IMR-90 (cell line): ENCODE measurements at regions not wholly inside any gene's neighbourhood (a gene's known extent, or its start where the extent isn't known, plus 50 kb on each side); places are given as distances from the start of the nearest gene placed in this dataset.

Experiments
- ATAC-seq: fragments of 200-7000 bp; cut with Tn5 transposase; 2 replicates; pipeline ENCODE4 v1.9.1; 2020; ENCODE audit warnings: low read depth, mild to moderate bottlenecking, moderate library complexity
- BruUV-seq: library from RNA; stranded (reverse); fragments of 400-500 nt; replicated peaks from 2 replicates; lab custom pipeline; 2021; lab: Mats Ljungman, UMichigan
- CTCF ChIA-PET: fragments of 300-600 bp; formaldehyde crosslinking; extraction: SDS; loops from one replicate; lab custom pipeline; 2021; ENCODE audit warnings: antibody characterized with exemption; lab: Yijun Ruan, JAX
- POLR2A ChIA-PET: fragments of 300-600 bp; sonication (Branson Sonifier 250); formaldehyde crosslinking; loops from one replicate; lab custom pipeline; 2022; ENCODE audit warnings: antibody characterized with exemption; ENCODE audit not compliant: unreplicated experiment; lab: Charles Lee
- DNase-seq: peaks from one replicate; pipeline ENCODE4 v3.0.0; 2013
- H2AFZ ChIP-seq: replicated peaks from 2 replicates; pipeline ENCODE3; 2013; ENCODE audit warnings: low read length, mild to moderate bottlenecking; ENCODE audit not compliant: poor library complexity
- H2AK5ac ChIP-seq: 2 replicates; pipeline ENCODE4 v1.6.1; 2013; ENCODE audit warnings: low read depth, low read length, inconsistent platforms
- H2AK9ac ChIP-seq: replicated peaks from 2 replicates; pipeline ENCODE3; 2013; ENCODE audit warnings: mild to moderate bottlenecking, low read depth, low read length, moderate library complexity; ENCODE audit not compliant: poor library complexity
- H2BK120ac ChIP-seq: 2 replicates; pipeline ENCODE4 v1.6.1; 2013; ENCODE audit warnings: low read depth, low read length, inconsistent platforms
- H2BK15ac ChIP-seq: 3 replicates; pipeline ENCODE4 v1.6.1; 2013; ENCODE audit warnings: low read depth, low read length, inconsistent platforms
- H2BK20ac ChIP-seq: 2 replicates; pipeline ENCODE4 v1.6.1; 2013; ENCODE audit warnings: low read depth, mild to moderate bottlenecking, inconsistent platforms, low read length, moderate library complexity
- H2BK5ac ChIP-seq: 2 replicates; pipeline ENCODE4 v1.6.1; 2013; ENCODE audit warnings: mild to moderate bottlenecking, low read depth, low read length, inconsistent platforms; ENCODE audit not compliant: poor library complexity, severe bottlenecking
- H3K14ac ChIP-seq: replicated peaks from 2 replicates; pipeline ENCODE4 v1.6.1; 2013; ENCODE audit warnings: low read depth, low read length, inconsistent platforms
- H3K18ac ChIP-seq: 2 replicates; pipeline ENCODE4 v1.6.1; 2013; ENCODE audit warnings: low read depth, low read length, control low read depth
- H3K23ac ChIP-seq: 2 replicates; pipeline ENCODE4 v1.6.1; 2013; ENCODE audit warnings: low read depth, low read length, inconsistent platforms
- H3K27ac ChIP-seq: 2 replicates; pipeline ENCODE4 v1.5.1; 2013; ENCODE audit warnings: mild to moderate bottlenecking, control low read depth, low read length; ENCODE audit not compliant: insufficient read depth
- H3K27me3 ChIP-seq: 2 replicates; pipeline ENCODE4 v1.6.1; 2013; ENCODE audit warnings: low read length; ENCODE audit not compliant: control insufficient read depth, insufficient read depth
- H3K36me3 ChIP-seq: 2 replicates; pipeline ENCODE4 v1.6.1; 2013; ENCODE audit warnings: low read length, mixed read lengths; ENCODE audit not compliant: control insufficient read depth, insufficient read depth
- H3K4ac ChIP-seq: 2 replicates; pipeline ENCODE4 v1.6.1; 2013; ENCODE audit warnings: low read depth, low read length, inconsistent platforms
- H3K4me1 ChIP-seq: 2 replicates; pipeline ENCODE4 v1.6.1; 2013; ENCODE audit warnings: low read length, mixed read lengths; ENCODE audit not compliant: control insufficient read depth, insufficient read depth
- H3K4me2 ChIP-seq: 2 replicates; pipeline ENCODE4 v1.6.1; 2013; ENCODE audit warnings: low read depth, mild to moderate bottlenecking, control low read depth, low read length, moderate library complexity
- H3K4me3 ChIP-seq: 2 replicates; pipeline ENCODE4 v1.5.1; 2013; ENCODE audit warnings: low read depth, mild to moderate bottlenecking, control low read depth, low read length, moderate library complexity; ENCODE audit not compliant: insufficient read depth
- H3K56ac ChIP-seq: 2 replicates; pipeline ENCODE4 v1.6.1; 2013; ENCODE audit warnings: low read length, inconsistent platforms; ENCODE audit not compliant: insufficient read depth; ENCODE audit errors: extremely low read depth
- H3K79me1 ChIP-seq, 2 experiments: 2 replicates each; pipeline ENCODE4 v1.6.1; 2013; ENCODE audit warnings: low read length in 2 of 2, inconsistent platforms in 1 of 2, low read depth in 1 of 2
- H3K9ac ChIP-seq: 2 replicates; pipeline ENCODE4 v1.6.1; 2013; ENCODE audit warnings: low read depth, low read length, control low read depth
- H3K9me1 ChIP-seq: 2 replicates; pipeline ENCODE4 v1.6.1; 2013; ENCODE audit warnings: low read length, inconsistent platforms; ENCODE audit not compliant: insufficient read depth
- H3K9me3 ChIP-seq: 2 replicates; pipeline ENCODE4 v1.6.1; 2013; ENCODE audit warnings: low read length; ENCODE audit not compliant: control insufficient read depth, insufficient read depth
- H4K20me1 ChIP-seq: 2 replicates; pipeline ENCODE4 v1.6.1; 2013; ENCODE audit warnings: low read length, inconsistent platforms; ENCODE audit not compliant: insufficient read depth
- H4K5ac ChIP-seq: 2 replicates; pipeline ENCODE4 v1.6.1; 2013; ENCODE audit warnings: mild to moderate bottlenecking, low read depth, low read length, control low read depth
- H4K8ac ChIP-seq, 2 experiments: 2 replicates each; pipeline ENCODE4 v1.6.1; 2013; ENCODE audit warnings: low read depth in 2 of 2, low read length in 2 of 2, control low read depth in 1 of 2, inconsistent platforms in 1 of 2
- H4K91ac ChIP-seq: 2 replicates; pipeline ENCODE4 v1.6.1; 2013; ENCODE audit warnings: low read depth, low read length, inconsistent platforms; ENCODE audit not compliant: insufficient read depth
- BHLHE40 ChIP-seq: fragments of 150-350 bp; IDR thresholded peaks from 2 replicates; pipeline ENCODE4 v1.6.1; 2016; ENCODE audit warnings: mild to moderate bottlenecking, low read depth, low read length
- CHD1 ChIP-seq: IDR thresholded peaks from 2 replicates; pipeline ENCODE4 v1.6.1; 2012; ENCODE audit warnings: low read depth, low read length, improper control_type of control experiment
- ELK1 ChIP-seq: fragments of 150-350 bp; IDR thresholded peaks from 2 replicates; pipeline ENCODE4 v1.6.1; 2016; ENCODE audit warnings: low read depth, mild to moderate bottlenecking, low read length, moderate library complexity, borderline replicate concordance
- FOS ChIP-seq: fragments of 150-350 bp; IDR thresholded peaks from 2 replicates; pipeline ENCODE4 v1.6.1; 2016; ENCODE audit warnings: low read depth, low read length
- MXI1 ChIP-seq: IDR thresholded peaks from 2 replicates; pipeline ENCODE4 v1.6.1; 2012; ENCODE audit warnings: low read depth, mild to moderate bottlenecking, low read length, moderate library complexity, borderline replicate concordance
- RCOR1 ChIP-seq: IDR thresholded peaks from 2 replicates; pipeline ENCODE4 v1.6.1; 2012; ENCODE audit warnings: mild to moderate bottlenecking, low read length, improper control_type of control experiment; ENCODE audit not compliant: insufficient replicate concordance
- SMC3 ChIP-seq: fragments of 150-350 bp; IDR thresholded peaks from 2 replicates; pipeline ENCODE4 v1.6.1; 2016; ENCODE audit warnings: low read depth, mild to moderate bottlenecking, antibody characterized with exemption, low read length, moderate library complexity
- USF2 ChIP-seq: fragments of 150-350 bp; IDR thresholded peaks from 2 replicates; pipeline ENCODE4 v1.6.1; 2017; ENCODE audit warnings: mild to moderate bottlenecking, antibody characterized with exemption, low read length, low read depth
- dilution Hi-C: fragments of 300-500 bp; cut with HindIII; formaldehyde crosslinking; loops from one replicate; pipeline ENCODE4 v1.14.3; 2018; ENCODE audit warnings: low sequenced_read_pairs; ENCODE audit not compliant: unreplicated experiment
- in situ Hi-C: fragments of 300-500 bp; cut with MboI; formaldehyde crosslinking; loops from 3 replicates; pipeline ENCODE4 v1.14.3; 2019; ENCODE audit warnings: low sequenced_read_pairs, inconsistent platforms, mixed read lengths
- intact Hi-C: fragments of 100-400 bp; cut with micrococcal nuclease; formaldehyde crosslinking; loops from 2 replicates; pipeline ENCODE4 v1.10.0; 2022

DNA sequence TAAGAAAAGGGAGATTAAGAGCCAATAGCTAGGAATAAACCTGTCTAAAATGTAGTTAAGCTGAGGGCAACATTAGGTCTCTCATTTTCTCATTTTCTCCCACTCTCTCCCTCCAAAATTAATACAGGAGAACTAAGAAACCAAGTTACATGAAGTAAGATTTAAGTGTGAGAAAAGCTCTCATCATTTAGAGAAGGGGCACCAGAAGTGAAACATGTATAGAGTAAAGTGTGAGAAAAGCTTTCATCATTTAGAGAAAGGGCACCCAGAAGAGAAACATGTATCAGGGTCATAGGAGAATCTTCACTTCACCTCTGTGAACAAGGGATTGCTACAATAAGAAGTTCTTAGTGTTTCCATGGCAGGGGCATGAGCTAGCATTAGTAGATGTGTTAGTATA is 132.4 kb upstream of the CNTN1 start:
- H2AK5ac ChIP-seq, result no peak overlapping the region
- H3K4me2 ChIP-seq, result no peak overlapping the region
- no peak overlapping the region for H3K23ac ChIP-seq
- POLR2A ChIA-PET, result no interaction called here
- H3K4me3 ChIP-seq, result no peak overlapping the region
- no peak overlapping the region for H3K18ac ChIP-seq
- no peak overlapping the region for H2BK120ac ChIP-seq
- no peak overlapping the region for H4K91ac ChIP-seq
- no TSS peak for BruUV-seq
- no peak overlapping the region for H2AK9ac ChIP-seq
- H3K9ac ChIP-seq, result no peak overlapping the region
- H3K36me3 ChIP-seq, result no peaks in the 10 kb centered on the region
- no peak overlapping the region for H2BK20ac ChIP-seq
- H3K9me1 ChIP-seq, result no peaks in the 10 kb centered on the region
- in situ Hi-C loops, result no loop called here
- H3K27ac ChIP-seq, result no peak overlapping the region
- H4K20me1 ChIP-seq, result no peaks in the 10 kb centered on the region
- H3K9me3 ChIP-seq, result no peaks in the 10 kb centered on the region
- CTCF ChIA-PET, result no interaction called here
- H4K8ac ChIP-seq, result no peak overlapping the region
- H2AFZ ChIP-seq, result no peak overlapping the region
- H2BK5ac ChIP-seq, result no peak overlapping the region
- no peak for TF ChIP-seq RCOR1
- no peak for TF ChIP-seq BHLHE40
- no peak for TF ChIP-seq MXI1
- no peak for TF ChIP-seq USF2
- TF ChIP-seq SMC3, result no peak
- TF ChIP-seq FOS, result no peak
- no peak for TF ChIP-seq CHD1
- TF ChIP-seq ELK1, result no peak
- H2BK15ac ChIP-seq, result no peak overlapping the region
- H3K4ac ChIP-seq, result no peak overlapping the region
- intact Hi-C loops, result no loop called here
- H3K79me1 ChIP-seq, result no peaks in the 10 kb centered on the region
- no peak overlapping the region for H4K5ac ChIP-seq
- no peaks in the 10 kb centered on the region for H3K4me1 ChIP-seq
- no peaks in the 10 kb centered on the region for H3K27me3 ChIP-seq
- no peak overlapping the region for H3K56ac ChIP-seq
- DNase-seq (no peak), ATAC-seq (no peak)
- H3K14ac ChIP-seq, result no peak overlapping the region
- dilution Hi-C loops, result no loop called here
